HG03280 (cell line): ENCODE measurements at regions not wholly inside any gene's neighbourhood (a gene's known extent, or its start where the extent isn't known, plus 50 kb on each side); places are given as distances from the start of the nearest gene placed in this dataset.
"Not testable (repeated sequence)": the region's sequence is repeated elsewhere in the genome, so short reads cannot be mapped to it uniquely, and the experiment has no call there.

Experiments used
- ATAC-seq: cut with Tn5 transposase; IDR thresholded peaks from one replicate; pipeline ENCODE4 v1.9.1; 2021; ENCODE audit warnings: mild to moderate bottlenecking, moderate library complexity; ENCODE audit not compliant: unreplicated experiment

- no peak for ATAC-seq
These were observed 213.5 kb upstream of the PRICKLE2 start for GRCh38 chr3:64438812-64439211.

GRCh38 chr3:64438066-64438465 is 212.8 kb upstream of the PRICKLE2 start:
- ATAC-seq, result no peak

GRCh38 chr3:64437131-64437530 is 211.9 kb upstream of the PRICKLE2 start:
- no peak for ATAC-seq

- ATAC-seq, result not testable (repeated sequence)
These were observed 209.8 kb upstream of the PRICKLE2 start for GRCh38 chr3:64435023-64435422.

GRCh38 chr3:64432870-64433269 is 207.6 kb upstream of the PRICKLE2 start:
- no peak for ATAC-seq

GRCh38 chr3:64431526-64432091 is 206.3 kb upstream of the PRICKLE2 start:
- ATAC-seq, result no peak

- no peak for ATAC-seq
These were observed 202.4 kb upstream of the PRICKLE2 start for GRCh38 chr3:64427671-64428070.

- no peak for ATAC-seq
These were observed 201.3 kb upstream of the PRICKLE2 start for GRCh38 chr3:64426551-64426950.

GRCh38 chr3:64422932-64423331 is 197.7 kb upstream of the PRICKLE2 start:
- no peak for ATAC-seq

- no peak for ATAC-seq
These were observed 196.9 kb upstream of the PRICKLE2 start for GRCh38 chr3:64422192-64422591.

GRCh38 chr3:64417816-64418215 is 192.6 kb upstream of the PRICKLE2 start:
- no peak for ATAC-seq

- no peak for ATAC-seq
These were observed 188.8 kb upstream of the PRICKLE2 start for GRCh38 chr3:64414043-64414442.

- no peak for ATAC-seq
These were observed 185.8 kb upstream of the PRICKLE2 start for GRCh38 chr3:64411101-64411500.

- no peak for ATAC-seq
These were observed 185.0 kb upstream of the PRICKLE2 start for GRCh38 chr3:64410226-64410625.

GRCh38 chr3:64408770-64409169 is 183.5 kb upstream of the PRICKLE2 start:
- ATAC-seq, result no peak

- no peak for ATAC-seq
These were observed 181.0 kb upstream of the PRICKLE2 start for GRCh38 chr3:64406271-64406670.

GRCh38 chr3:64405211-64405835 is 180.1 kb upstream of the PRICKLE2 start:
- no peak for ATAC-seq

- ATAC-seq, result no peak
These were observed 175.4 kb upstream of the PRICKLE2 start for GRCh38 chr3:64400706-64401105.

GRCh38 chr3:64399205-64399800 is 174.0 kb upstream of the PRICKLE2 start:
- peak; percentile 76 for ATAC-seq

- no peak for ATAC-seq
These were observed 173.2 kb upstream of the PRICKLE2 start for GRCh38 chr3:64398476-64398875.

- ATAC-seq, result no peak
These were observed 172.7 kb upstream of the PRICKLE2 start for GRCh38 chr3:64398006-64398405.

- no peak for ATAC-seq
These were observed 172.3 kb upstream of the PRICKLE2 start for GRCh38 chr3:64397573-64397972.

- no peak for ATAC-seq
These were observed 170.2 kb upstream of the PRICKLE2 start for GRCh38 chr3:64395490-64395889.
